Body of pancreas (tissue), 4 donors: ENCODE measurements at regions not wholly inside any gene's neighbourhood (a gene's known extent, or its start where the extent isn't known, plus 50 kb on each side); places are given as distances from the start of the nearest gene placed in this dataset.

Source experiments
- POLR2A ChIP-seq, 3 donors: fragments of 450-650 bp; IDR thresholded peaks; one replicate each; pipeline ENCODE4 v1.6.1; 2016; ENCODE audit warnings: antibody characterized with exemption in 3 of 3, mild to moderate bottlenecking in 2 of 3
- TF ChIP-seq, protein P1 (sequence below), 7 experiments: fragments of 450-650 bp in 4 of 7; fragments of 200-600 bp in 3 of 7; sonication (generic) in 3 of 7; IDR thresholded peaks; one replicate each; pipeline ENCODE4 v1.5.1; 2016 to 2019; ENCODE audit warnings: antibody characterized with exemption in 7 of 7

DNA sequence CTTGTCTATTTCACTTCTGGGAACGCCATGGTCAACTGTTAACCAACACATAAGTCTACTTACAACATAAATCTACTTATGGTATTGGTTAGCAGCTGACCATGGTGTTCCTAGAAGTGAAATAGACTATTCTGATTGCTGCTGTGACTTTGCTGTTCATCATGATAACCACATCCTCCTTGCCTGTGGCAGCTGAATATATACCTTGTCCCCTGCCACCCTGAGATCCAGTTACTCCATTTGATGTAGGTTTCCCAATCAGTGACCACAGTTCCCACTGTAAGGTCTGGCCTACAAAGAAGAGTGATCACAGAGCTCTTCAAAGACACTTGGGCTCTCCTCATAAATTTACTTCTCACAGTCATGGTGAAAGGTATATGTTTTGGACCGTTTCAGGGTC lies 66.8 kb upstream of the ALDH1A3 start:
- no peak for TF ChIP-seq POLR2A (IDR thresholded peaks at IDR 0.05)
- TF ChIP-seq, protein P1, sequence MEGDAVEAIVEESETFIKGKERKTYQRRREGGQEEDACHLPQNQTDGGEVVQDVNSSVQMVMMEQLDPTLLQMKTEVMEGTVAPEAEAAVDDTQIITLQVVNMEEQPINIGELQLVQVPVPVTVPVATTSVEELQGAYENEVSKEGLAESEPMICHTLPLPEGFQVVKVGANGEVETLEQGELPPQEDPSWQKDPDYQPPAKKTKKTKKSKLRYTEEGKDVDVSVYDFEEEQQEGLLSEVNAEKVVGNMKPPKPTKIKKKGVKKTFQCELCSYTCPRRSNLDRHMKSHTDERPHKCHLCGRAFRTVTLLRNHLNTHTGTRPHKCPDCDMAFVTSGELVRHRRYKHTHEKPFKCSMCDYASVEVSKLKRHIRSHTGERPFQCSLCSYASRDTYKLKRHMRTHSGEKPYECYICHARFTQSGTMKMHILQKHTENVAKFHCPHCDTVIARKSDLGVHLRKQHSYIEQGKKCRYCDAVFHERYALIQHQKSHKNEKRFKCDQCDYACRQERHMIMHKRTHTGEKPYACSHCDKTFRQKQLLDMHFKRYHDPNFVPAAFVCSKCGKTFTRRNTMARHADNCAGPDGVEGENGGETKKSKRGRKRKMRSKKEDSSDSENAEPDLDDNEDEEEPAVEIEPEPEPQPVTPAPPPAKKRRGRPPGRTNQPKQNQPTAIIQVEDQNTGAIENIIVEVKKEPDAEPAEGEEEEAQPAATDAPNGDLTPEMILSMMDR (IDR thresholded peaks at IDR 0.05) = no peak
